ENCODE measurements at regions not wholly inside any gene's neighbourhood (a gene's known extent, or its start where the extent isn't known, plus 50 kb on each side); places are given as distances from the start of the nearest gene placed in this dataset.

DNA sequence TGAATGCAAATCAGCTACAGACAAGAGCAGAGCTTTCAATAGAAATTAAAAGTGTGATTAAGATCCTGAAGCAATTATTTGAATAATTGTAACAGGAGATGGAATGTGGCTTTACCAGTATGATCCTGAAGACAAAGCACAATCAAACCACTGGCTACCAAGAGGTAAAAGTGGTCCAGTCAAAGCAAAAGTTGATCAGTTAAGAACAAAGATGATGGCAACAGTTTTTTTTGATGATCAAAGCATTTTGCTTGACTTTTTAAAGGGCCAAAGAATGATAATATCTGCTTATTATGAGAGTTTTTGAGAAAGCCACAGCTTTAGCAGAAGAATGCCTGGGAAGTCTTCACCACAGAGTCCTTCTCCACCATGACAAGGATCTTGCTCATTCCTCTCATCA is 409.2 kb downstream of the CSNK1G3 start:
- DNase-seq (ENCODE audit: low read depth in 2 of 2, low spot score in 1 of 2): no peak

DNA sequence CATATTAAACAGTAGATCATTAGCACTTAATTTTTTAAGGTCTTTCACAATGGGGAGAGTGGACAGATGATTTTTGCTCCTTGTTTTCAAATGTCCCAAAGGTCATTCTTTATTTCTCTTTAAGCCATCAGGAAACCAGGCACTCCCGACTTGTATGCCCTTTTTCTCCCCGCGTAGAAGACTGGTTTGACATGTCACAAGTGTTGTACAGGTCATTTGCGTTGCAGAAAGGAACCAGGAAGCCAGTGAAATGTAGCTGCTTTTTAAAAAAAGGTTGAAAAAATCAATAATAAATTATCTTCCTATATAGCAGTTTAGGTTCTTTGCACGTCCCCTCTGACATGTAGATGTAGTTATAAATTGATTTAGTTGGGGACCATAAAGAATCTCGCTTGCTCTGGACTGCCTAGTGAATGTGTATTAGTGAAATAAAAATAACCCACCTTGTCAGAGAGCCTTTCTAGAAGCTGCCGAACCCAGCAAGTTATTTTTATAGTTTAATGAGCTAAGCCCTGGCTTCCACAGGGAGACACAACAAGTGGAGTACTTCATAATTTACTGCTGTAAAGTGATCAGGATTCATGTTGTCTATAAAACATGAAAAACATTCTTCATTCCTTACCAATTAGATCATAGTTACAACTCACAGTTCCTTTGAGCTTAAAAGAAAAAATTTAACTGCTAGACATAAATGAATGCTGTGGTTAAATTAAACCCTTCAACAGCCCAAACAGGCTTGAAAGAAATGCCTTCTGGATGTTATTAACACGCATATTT is 404.6 kb downstream of the CSNK1G3 start:
- DNase-seq (ENCODE audit: low read depth in 2 of 2, low spot score in 1 of 2): no peak

DNA sequence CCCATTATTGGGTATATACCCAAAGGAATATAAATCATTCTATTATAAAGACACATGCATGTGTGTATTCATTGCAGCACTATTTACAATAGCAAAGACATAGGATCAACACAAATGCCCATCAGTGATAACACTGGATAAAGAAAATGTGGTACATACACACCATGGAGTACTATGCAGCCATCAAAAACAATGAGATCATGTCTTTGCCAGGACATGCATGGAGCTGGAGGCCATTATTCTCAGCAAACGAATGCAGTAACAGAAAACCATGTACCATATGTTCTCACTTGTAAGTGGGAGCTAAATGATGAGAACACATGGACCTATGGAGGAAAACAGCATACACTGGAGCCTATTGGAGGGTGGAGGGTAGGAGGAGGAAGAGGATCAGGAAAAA is 402.4 kb downstream of the CSNK1G3 start:
- no peak for DNase-seq (ENCODE audit: low read depth in 2 of 2, low spot score in 1 of 2)

DNA sequence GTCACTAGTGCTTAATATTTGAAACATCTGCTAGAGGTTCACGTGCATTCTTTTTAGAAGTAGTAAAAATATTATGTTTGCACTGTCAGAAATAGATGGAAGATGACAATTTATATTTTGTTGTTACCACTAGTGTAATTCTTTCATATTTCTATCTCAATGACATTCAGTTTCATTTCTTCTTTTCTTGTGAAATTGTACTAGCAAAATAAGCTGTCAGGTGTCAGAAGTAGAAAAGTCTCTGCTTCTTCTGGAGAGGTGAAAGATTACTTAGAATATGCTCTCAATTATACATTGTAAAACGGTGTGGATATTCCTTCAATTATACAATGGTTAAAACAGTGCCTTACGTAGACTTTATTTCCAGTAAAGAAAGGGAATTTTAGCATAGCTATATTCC is 395.4 kb downstream of the CSNK1G3 start:
- DNase-seq (ENCODE audit: low read depth in 2 of 2, low spot score in 1 of 2): no peak

DNA sequence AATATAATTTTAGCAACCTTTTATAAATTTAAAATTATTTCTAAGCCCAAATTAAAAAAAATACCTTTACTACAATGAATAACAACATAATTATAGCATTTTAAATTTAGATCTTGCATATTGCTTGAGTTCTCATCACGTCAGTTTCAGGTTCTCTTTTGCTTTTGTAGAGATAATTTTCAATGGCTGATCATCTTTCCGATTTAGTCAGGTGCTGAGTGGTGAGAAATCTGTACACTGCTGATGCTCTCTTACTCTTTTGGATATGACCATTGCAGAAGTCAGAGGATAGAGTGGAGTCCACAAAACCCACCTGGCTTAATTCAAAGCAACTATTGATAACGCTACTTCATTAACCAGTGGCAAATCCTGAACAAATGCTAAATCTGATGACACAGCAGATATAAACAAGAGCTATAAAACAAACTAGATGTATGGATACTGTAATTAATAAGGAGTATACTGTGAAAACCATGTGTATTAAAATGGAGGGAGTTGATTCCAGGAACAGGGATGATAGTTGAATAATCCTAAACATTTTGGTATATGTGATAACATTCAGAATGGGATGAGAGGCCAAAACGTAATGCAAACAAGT is 394.8 kb downstream of the CSNK1G3 start:
- DNase-seq (ENCODE audit: low read depth in 2 of 2, low spot score in 1 of 2): no peak

DNA sequence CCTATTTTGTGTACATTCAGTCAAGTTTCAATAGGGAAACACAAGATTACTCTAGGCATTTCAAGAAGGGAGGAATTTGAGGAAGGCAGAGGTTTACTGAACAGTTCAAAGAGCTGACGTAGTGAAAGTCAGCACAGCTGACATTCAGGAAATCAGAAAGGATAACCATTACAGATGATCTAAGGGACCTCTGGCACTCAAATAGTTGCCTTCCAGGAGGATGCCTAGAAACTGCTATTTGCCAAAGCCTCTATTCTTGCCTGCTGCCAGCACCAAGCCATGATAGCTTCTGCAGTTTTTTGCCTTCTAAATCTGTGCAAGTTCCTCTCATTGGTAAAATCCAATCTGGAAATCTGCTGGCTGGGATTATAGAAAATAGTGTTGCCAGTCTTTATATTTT is 373.1 kb downstream of the CSNK1G3 start:
- DNase-seq (ENCODE audit: low read depth in 2 of 2, low spot score in 1 of 2): no peak

DNA sequence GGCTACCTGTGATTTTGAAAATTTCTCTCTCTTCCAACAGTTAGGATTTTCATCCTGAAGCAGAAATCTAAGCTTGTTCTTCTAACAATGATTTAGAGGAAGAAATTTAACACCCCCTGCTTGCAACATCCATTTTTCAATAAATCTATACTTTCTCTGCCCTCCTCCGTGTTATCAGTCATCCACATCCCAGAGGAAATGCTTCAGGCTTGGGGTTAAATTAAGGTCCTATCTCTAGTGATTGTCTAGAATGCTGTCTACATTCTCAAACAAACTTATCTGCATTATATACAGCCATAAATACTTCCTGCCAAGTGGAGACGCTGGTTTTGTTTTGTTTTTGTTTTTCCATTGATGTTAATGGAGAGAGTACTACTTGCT is 371.0 kb downstream of the CSNK1G3 start:
- DNase-seq (ENCODE audit: low read depth in 2 of 2, low spot score in 1 of 2): no peak

DNA sequence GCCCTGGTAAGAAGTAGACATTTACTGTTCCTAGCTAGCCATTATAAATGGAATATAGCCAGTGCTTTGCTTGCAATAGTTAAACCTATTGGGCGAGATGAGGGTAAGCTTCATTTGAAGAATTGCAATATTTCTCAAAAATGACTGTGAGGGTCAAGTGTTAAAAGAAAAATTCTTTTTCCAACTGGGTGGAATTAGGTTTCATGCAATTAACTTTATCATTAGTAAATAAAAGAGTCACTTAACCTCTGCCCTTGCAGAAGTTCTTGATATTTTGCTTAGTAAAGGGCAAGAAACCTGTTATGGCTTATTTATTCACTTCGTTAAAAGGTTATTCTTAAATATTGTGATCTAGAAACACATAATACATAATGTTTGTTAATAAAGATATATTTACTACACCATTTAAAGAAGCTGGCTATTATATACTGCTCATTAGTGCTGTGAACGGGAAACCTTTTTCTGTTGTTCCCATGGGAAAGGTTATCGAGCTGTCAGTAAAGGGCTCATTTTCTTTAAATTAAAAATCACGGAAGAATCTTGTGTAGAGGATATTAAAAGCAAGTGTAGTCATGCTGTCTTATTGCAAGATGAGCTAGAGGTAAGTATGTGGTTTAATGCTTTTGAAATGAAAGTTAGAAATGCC is 370.5 kb downstream of the CSNK1G3 start:
- no peak for DNase-seq (ENCODE audit: low read depth in 2 of 2, low spot score in 1 of 2)

DNA sequence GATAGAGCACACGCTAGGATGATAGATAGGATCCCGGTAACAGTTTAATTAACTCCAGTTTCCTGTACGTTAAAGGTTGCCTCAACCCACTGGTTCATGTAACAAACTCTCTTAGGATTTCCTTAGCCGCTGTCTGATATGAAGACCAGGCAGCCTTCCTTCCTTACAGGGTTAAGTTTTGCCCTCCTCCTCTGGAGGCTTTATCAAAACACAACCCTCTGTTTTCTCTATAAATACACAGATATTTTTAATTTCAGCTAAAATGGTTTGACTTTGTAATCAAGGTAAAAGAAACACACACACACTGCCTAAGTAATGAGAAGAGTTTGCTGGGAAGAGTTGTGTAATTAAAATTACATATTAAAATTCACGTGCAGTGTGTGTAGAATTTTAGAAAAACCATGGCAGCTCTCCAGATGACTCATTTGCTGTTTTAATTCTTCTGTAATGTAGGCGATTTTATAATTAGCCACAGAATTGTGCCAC is 369.8 kb downstream of the CSNK1G3 start:
- no peak for DNase-seq (ENCODE audit: low read depth in 2 of 2, low spot score in 1 of 2)

DNA sequence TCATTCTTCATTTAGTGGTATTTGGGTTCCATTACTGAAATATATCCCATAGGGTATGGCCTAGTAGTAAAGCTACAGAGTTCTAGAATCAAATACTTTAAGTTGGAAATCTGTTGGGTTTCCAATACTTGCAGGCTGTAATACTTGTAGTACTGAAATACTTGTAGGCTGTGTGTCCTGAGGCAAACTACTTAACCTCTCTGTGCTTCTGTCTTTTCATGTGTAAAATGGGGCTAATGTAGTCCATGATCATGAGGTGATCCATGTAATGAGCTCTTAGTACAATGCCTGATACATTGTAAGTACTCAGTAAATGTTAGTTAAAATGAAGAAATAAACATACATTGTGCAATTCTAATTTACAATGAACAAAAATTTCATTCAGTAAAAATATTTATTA is 368.9 kb downstream of the CSNK1G3 start:
- no peak for DNase-seq (ENCODE audit: low read depth in 2 of 2, low spot score in 1 of 2)

DNA sequence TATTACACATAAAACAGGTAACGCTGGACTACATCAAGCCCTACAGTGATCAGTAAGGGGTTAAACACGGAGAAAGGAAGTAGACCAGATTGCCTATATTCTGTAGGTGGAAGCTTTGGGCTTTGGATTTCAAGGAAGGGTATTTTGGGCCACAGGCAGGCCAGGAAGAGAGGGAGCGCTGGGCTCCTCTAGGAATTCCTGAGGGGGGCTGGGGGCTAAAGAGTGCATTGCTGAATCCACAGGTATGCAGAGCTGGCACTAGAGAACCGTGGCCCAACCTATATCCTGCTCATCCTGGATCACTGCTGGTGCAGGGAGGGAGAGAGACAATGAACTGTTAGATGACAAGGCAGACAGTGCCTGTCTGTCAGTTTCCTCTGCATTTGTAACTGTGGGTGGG is 367.1 kb downstream of the CSNK1G3 start:
- DNase-seq (ENCODE audit: low read depth in 2 of 2, low spot score in 1 of 2): no peak

DNA sequence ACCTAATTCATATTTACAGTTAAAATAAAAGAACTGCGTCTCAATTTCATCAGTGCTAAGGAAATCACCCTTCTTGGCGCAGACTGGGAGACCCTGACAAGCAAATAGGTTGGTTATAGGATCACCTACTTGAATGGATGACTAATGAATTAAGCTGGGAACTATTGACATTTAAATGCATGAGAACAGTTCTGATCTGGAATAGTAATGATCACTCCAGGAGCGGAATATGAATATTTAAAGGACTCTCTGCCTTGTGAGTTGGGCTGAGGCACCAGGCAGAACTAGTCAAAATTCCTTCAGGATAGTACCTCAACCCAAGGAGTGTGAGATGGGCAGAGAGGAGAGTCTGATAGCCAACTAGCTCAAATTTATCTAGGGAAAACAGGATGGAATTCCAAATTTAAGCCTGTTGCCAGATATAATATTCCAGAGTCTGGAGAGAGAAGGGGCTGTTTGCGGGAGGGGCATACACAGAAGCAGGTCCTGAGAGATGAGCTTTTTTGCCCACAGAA is 364.4 kb downstream of the CSNK1G3 start:
- DNase-seq (ENCODE audit: low read depth in 2 of 2, low spot score in 1 of 2): no peak

DNA sequence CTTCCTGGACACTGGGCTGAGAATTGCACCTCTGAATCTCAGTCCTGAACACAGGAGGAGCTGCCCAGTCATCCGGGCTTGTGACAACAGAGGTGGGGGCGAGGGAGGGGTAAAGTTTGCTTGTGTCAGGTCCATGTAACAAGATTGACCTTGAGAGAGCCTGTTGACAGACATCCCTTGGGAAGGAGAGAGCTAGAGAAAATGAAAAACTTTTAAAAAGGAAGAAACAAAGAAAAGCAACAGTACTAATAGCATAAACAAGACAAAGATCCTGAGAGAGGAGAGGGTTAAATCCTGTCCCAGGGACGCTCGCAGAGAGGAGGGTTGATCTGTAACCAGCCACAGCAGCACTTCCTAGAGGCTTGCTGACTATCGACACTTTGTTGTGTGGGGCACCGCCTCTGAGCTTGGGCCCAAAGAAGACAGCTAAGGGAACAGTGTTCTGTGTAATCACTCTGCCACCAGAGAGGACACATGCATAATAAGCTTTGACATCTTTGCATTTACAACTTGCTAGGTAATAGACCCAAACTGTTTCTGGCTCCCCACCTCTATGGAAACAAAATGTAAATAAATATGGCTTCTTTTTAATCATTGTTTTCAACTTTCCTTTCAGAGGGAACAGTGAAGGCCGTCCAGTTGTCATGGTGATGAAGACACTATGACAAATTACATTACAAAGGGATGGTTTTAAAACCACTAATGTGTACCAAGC is 363.7 kb downstream of the CSNK1G3 start:
- no peak for DNase-seq (ENCODE audit: low read depth in 2 of 2, low spot score in 1 of 2)

DNA sequence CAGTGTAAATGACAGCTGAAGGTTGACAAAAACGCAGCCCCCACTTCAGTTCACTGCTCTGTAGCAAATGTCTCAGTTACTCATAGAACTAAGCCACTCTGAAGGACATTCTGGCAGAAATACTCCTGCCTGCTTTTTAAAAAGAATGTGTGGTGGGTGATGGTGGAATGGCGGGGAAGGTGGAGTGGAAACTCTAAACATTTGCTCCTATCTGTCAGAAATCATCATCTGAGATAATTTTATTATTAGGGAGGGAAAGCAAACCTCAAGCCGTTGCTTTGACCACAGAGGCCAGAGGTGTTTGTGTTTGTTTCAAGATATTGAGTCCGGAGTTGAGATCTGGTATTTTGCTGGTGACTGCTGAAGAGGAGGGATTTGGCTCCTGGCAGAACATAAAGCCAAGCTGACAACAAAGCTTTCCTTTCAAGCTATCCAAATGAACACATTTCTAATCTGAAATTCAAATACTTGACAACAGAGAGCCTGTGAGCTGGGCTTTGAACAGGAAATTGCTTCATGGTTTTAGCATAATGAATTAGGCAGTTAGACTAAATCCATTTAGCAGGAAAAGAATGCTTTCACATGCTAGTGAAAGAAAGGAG is 362.7 kb downstream of the CSNK1G3 start:
- DNase-seq (ENCODE audit: low read depth in 2 of 2, low spot score in 1 of 2): no peak

DNA sequence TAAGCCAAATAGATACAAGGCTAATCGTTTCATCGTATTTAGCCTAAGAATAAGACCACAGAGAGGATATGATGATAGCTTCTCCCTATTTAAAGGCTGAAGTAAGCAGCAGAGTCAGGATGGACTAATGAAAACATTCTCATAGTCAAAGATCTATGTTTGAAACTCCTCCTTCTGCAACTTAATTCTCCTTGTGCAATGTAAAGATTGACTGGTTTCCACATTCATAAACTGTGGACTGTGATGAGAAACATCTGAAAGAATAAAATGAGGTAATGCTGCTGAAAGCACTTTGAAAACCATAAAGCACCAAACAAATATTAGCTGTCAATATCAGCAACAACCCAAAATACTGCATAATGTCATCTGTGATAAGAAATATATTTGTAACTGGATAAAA is 361.9 kb downstream of the CSNK1G3 start:
- no peak for DNase-seq (ENCODE audit: low read depth in 2 of 2, low spot score in 1 of 2)

DNA sequence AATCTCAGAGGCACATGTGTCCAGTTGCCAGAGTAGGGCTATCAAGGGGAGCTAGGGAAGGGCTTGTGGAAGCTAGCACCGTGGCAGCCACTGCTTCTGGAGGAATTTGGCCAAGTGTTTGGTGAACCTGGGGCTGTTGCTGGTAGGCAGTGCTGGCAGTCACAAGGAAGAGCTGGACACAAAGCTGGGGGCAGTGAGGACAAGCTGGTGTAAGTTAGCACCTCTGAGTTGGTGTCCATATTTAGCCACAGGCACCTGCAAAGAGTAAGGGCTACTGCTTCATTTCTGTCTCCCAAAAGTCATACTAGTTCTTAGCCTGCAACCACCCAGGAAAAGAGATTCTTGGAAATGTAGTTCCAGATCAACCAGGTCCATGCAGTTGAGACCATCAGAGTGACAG is 359.4 kb downstream of the CSNK1G3 start:
- DNase-seq (ENCODE audit: low read depth in 2 of 2, low spot score in 1 of 2): no peak

DNA sequence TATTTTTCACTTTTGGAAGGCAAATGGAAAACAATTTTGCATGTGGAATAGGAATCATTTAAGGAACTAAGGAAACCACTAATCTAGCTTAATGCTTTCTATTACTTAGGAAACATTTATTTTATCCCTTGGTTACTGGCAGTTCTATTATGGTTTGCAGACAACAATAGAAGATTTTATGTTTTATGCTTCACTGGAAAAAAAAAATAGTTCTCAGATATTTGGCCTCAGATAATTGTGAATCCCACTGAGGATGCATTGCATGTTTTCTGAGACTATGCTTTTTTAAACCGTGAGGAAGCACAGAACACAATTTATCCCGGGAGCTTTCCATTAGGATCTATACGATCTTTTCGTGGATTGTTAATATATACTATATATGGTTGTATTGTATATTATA is 356.9 kb downstream of the CSNK1G3 start:
- no peak for DNase-seq (ENCODE audit: low read depth in 2 of 2, low spot score in 1 of 2)

DNA sequence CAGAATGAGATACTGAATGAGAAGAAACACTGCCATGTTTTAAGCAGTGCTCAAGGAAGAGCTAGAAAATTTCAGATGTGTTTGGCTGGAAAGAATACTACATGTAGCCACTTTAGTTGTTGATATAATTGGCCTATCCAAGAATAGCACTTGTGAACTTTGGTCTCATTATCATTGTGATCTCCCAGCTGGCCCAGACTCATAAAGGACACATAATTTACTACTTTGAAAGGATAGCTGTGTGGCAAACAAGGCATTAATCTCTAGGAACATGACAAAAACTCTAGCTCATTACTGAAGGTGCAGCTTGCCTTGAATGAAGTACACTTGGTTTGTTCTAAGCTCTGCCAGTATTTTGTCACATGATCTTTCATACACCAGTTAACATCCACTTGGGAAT is 356.3 kb downstream of the CSNK1G3 start:
- DNase-seq (ENCODE audit: low read depth in 2 of 2, low spot score in 1 of 2): no peak

DNA sequence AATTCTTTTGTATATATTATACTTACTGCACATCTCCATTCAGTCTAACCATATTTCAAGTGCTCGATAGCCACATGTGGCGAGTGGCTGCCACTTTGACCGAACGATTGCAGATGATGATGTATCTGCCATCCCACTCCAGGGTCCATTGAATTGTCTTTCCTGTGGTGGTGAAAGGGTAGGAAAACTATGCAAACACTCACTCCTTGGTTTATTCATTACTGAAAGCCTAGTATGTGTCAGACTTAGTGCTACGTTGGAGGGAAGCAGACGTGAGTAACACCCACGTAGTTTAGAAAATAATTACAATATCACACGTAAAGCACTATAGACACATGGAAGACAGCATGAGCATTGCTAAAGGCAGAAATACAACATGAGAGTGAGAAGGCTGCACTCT is 353.7 kb downstream of the CSNK1G3 start:
- DNase-seq (ENCODE audit: low read depth in 2 of 2, low spot score in 1 of 2): no peak

DNA sequence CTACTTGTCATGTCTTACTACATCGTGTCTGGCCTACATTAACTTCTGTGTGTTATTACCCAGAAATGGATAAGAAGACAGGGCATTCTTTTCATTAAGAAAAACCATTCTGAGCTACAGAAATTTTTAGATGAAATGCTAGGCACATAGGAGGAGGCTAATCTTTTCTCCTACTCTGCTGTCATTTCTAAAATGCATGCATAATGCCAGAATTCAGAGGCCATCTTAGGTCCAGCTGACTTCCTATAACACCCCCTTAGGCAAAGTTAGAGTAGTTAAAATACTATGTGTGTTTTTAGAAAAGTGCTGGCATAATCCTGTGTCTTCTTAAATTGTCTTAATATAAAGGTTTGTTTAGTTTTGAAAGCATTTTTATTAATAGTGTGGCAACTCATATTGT is 352.6 kb downstream of the CSNK1G3 start:
- DNase-seq (ENCODE audit: low read depth in 2 of 2, low spot score in 1 of 2): no peak

DNA sequence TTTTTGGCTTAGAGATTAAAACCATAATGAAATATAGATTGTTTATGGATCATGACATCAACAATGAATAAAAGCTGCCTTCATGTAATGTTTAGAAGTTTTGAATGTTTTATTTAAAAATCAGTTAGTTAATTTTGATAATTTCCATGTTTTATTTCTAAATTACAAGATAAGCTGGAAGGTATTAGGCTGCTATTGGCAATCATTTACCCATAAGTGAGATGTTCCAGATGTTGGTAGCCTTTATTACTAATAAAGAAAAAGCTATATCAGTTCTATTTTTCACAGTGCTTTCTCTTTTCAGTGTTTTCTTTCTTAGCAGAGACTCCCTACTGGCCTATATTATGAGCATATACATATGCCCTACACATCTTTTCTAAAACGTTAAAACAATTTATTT is 347.0 kb downstream of the CSNK1G3 start:
- DNase-seq (ENCODE audit: low read depth in 2 of 2, low spot score in 1 of 2): no peak
